AG09309 (cell line): ENCODE measurements at regions not wholly inside any gene's neighbourhood (a gene's known extent, or its start where the extent isn't known, plus 50 kb on each side); places are given as distances from the start of the nearest gene placed in this dataset.

Experiments used
- DNase-seq: peaks from one replicate; pipeline ENCODE4 v3.0.0-alpha.2; 2010; ENCODE audit warnings: low read depth
- H3K4me3 ChIP-seq: 2 replicates; pipeline ENCODE4 v1.5.1; 2011; ENCODE audit warnings: mild to moderate bottlenecking, low read depth, low read length, moderate library complexity; ENCODE audit not compliant: control insufficient read depth
- TF ChIP-seq, protein P1 (sequence below): IDR thresholded peaks from 2 replicates; pipeline ENCODE4 v1.5.1; 2011; ENCODE audit warnings: mild to moderate bottlenecking, low read depth, low read length, inconsistent platforms; ENCODE audit not compliant: insufficient read depth, control insufficient read depth; ENCODE audit errors: missing control alignments

DNA sequence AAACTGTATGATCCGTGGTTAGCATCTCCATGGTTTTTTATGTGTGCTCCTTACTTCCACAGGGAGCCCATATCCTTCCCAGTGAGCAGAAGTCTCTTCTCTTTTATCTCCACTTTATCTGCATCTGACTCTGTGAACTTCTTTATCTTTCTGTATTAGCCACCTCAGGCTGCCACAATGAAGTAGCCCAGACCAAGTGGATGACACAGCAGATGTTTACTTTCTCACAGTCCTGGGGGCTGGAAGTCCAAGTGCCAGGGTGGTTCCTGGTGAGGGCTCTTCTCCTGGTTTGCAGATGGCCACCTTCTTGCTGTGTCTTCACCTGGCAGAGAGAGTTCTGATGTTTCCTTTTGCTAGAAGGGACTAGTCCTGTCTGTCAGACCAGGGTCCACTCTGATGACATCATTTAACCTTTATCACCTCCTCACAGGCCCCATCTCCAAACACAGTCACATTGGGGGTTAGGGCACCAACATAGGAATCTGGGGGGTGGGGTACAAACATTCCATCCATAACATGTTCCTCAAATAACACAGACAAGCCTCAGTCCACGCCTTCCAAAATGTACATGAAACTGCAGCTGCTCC lies 108.5 kb upstream of the RNF32 start:
- TF ChIP-seq, protein P1, sequence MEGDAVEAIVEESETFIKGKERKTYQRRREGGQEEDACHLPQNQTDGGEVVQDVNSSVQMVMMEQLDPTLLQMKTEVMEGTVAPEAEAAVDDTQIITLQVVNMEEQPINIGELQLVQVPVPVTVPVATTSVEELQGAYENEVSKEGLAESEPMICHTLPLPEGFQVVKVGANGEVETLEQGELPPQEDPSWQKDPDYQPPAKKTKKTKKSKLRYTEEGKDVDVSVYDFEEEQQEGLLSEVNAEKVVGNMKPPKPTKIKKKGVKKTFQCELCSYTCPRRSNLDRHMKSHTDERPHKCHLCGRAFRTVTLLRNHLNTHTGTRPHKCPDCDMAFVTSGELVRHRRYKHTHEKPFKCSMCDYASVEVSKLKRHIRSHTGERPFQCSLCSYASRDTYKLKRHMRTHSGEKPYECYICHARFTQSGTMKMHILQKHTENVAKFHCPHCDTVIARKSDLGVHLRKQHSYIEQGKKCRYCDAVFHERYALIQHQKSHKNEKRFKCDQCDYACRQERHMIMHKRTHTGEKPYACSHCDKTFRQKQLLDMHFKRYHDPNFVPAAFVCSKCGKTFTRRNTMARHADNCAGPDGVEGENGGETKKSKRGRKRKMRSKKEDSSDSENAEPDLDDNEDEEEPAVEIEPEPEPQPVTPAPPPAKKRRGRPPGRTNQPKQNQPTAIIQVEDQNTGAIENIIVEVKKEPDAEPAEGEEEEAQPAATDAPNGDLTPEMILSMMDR = no peak
- DNase-seq = no peak
- no peak overlapping the region for H3K4me3 ChIP-seq

DNA sequence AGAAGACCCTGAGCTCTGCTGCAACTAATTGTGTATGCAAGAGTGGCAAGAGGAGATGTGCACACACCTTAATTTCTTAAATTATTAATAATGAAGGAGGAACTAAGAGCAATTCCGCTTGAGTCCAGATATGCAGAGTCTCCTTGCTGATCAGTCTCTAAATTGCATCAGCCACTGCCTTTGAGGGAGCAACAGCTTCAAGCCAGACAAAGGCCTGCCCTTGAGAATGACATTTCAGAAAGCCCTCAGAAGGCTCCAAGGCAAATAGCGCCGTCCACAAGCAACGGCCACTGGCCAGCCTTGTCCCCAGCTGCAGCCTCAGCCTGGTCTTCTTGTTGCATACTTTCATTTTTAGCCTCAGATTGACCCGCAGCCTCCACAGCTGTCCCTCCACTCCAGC lies 110.6 kb upstream of the RNF32 start:
- no peak overlapping the region for H3K4me3 ChIP-seq
- TF ChIP-seq, protein P1 = no peak
- DNase-seq = no peak

- no peak for DNase-seq
- no peak overlapping the region for H3K4me3 ChIP-seq
- TF ChIP-seq, protein P1 = no peak
These were observed 113.1 kb upstream of the RNF32 start for GRCh38 chr7:156527458-156527890.

DNA sequence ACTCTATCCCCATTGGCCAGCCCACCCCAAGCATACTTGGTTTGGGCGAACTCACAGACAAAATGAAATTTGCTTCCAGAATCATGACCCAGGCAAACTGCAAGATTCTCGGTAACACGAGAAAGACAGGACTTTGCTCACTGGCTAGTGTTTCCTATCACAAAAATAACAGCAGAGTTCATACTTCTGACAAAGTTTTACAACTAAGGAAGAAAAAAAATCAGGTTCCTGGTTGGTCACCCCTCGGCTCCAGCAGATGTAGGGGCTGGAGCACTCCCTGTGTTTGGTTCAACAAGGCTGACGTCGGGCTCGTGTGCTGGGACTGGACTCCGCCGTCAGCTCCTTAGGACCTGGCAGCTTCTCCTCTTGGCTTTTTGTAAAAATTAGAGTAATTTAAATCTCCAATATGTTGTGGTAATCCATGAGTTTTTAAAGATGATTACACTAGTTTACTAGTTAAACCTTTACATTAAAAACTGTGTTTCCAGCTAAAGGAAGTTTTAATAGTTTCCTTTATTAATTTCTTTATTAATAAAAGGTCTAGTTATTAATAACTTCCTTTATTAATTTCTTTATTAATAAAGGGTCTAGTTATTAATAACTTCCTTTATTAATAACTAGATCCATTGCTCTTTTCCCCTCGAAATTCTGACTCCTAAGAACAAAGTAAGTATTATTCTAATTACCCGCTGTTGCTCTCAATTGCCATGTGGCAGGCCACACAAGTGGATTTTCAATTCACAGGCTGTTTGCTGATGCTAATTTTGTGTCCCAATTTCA lies 115.6 kb upstream of the RNF32 start:
- no peak overlapping the region for H3K4me3 ChIP-seq
- no peak for DNase-seq
- TF ChIP-seq, protein P1 = no peak

- TF ChIP-seq, protein P1 = no peak
- no peak for DNase-seq
These were observed 117.0 kb upstream of the RNF32 start for GRCh38 chr7:156523447-156524048.

GRCh38 chr7:156522801-156523200 lies 117.8 kb upstream of the RNF32 start:
- no peak overlapping the region for H3K4me3 ChIP-seq
- TF ChIP-seq, protein P1 = no peak
- no peak for DNase-seq

More at GRCh38 chr7:156523447-156524048, 117.0 kb upstream of the RNF32 start:
- no peak overlapping the region for H3K4me3 ChIP-seq
